CD4-positive, CD25-positive, alpha-beta regulatory T cell (primary cell): ENCODE measurements at regions not wholly inside any gene's neighbourhood (a gene's known extent, or its start where the extent isn't known, plus 50 kb on each side); places are given as distances from the start of the nearest gene placed in this dataset.

Source experiments
- ATAC-seq, 2 donors: fragments of 150-1000 bp; cut with Tn5 transposase; one replicate each; pipeline ENCODE4 v1.10.0; 2021; ENCODE audit warnings: low read depth in 2 of 2, moderate number of reproducible peaks in 2 of 2, moderate library complexity in 1 of 2
- DNase-seq, 3 donors: peaks; one replicate each; pipeline versions ENCODE4 v3.0.0 to v3.0.0-alpha.2; 2012 to 2022; ENCODE audit warnings: mixed read lengths in 1 of 3
- H3K27ac ChIP-seq: one replicate; pipeline ENCODE4 v1.7.0; 2013; ENCODE audit warnings: mild to moderate bottlenecking, low read length; ENCODE audit not compliant: insufficient read depth, poor library complexity, severe bottlenecking
- H3K27me3 ChIP-seq: one replicate; pipeline ENCODE4 v1.7.0; 2013; ENCODE audit warnings: low read length; ENCODE audit not compliant: control insufficient read depth, insufficient read depth
- H3K36me3 ChIP-seq: one replicate; pipeline ENCODE4 v1.7.0; 2013; ENCODE audit warnings: mild to moderate bottlenecking, low read length, moderate library complexity; ENCODE audit not compliant: control insufficient read depth, insufficient read depth
- H3K4me1 ChIP-seq: 2 replicates; pipeline ENCODE4 v1.7.0; 2013; ENCODE audit warnings: mild to moderate bottlenecking, low read length; ENCODE audit not compliant: insufficient read depth, control insufficient read depth, poor library complexity, severe bottlenecking
- H3K4me3 ChIP-seq: one replicate; pipeline ENCODE4 v1.7.0; 2013; ENCODE audit warnings: low read depth, mild to moderate bottlenecking, low read length, moderate library complexity
- H3K9me3 ChIP-seq, 2 experiments: 1 replicate in 1 of 2; 2 replicates in 1 of 2; pipeline ENCODE4 v1.7.0; 2013; ENCODE audit warnings: low read length in 2 of 2, mild to moderate bottlenecking in 1 of 2, moderate library complexity in 1 of 2; ENCODE audit not compliant: control insufficient read depth in 2 of 2
- H3K27ac Mint-ChIP-seq, 3 donors: one replicate each; pipeline ENCODE4 v1.8.0; 2020 to 2022; ENCODE audit warnings: mild to moderate bottlenecking in 3 of 3, mixed read lengths in 3 of 3, moderate library complexity in 2 of 3
- H3K27me3 Mint-ChIP-seq: one replicate; pipeline ENCODE4 v1.8.0; 2022; ENCODE audit warnings: mild to moderate bottlenecking, mixed read lengths
- H3K36me3 Mint-ChIP-seq: one replicate; pipeline ENCODE4 v1.8.0; 2020; ENCODE audit warnings: mixed read lengths
- H3K4me1 Mint-ChIP-seq, 4 donors: one replicate each; pipeline ENCODE4 v1.8.0; 2020 to 2022; ENCODE audit warnings: mixed read lengths in 4 of 4, mild to moderate bottlenecking in 1 of 4
- H3K4me3 Mint-ChIP-seq, 4 donors: one replicate each; pipeline ENCODE4 v1.8.0; 2020 to 2022; ENCODE audit warnings: mild to moderate bottlenecking in 4 of 4, mixed read lengths in 4 of 4, moderate library complexity in 3 of 4
- H3K9me3 Mint-ChIP-seq, 7 donors: one replicate each; pipeline ENCODE4 v1.8.0; 2020 to 2022; ENCODE audit warnings: mixed read lengths in 7 of 7, mild to moderate bottlenecking in 3 of 7, moderate library complexity in 2 of 7

GRCh38 chr16:74169687-74170376 lies 126.8 kb upstream of the PSMD7 start:
- Mint-ChIP-seq H3K36me3 (no peaks in the 10 kb centered on the region), H3K4me1 (no peaks in the 10 kb centered on the region), H3K27ac (no peak overlapping the region), H3K9me3 (peaks cover 0 to 4% (median 0%) of the 10 kb centered on the region in 7 donors), H3K27me3 (no peaks in the 10 kb centered on the region), H3K4me3 (no peak overlapping the region)
- Histone ChIP-seq H3K36me3 (no peaks in the 10 kb centered on the region), H3K27me3 (no peaks in the 10 kb centered on the region), H3K9me3 (no peaks in the 10 kb centered on the region), H3K27ac (no peak overlapping the region), H3K4me1 (no peaks in the 10 kb centered on the region), H3K4me3 (no peak overlapping the region)
- DNase-seq, result no peak
- ATAC-seq, result no peak

- Histone ChIP-seq H3K36me3 (no peaks in the 10 kb centered on the region), H3K9me3 (no peaks in the 10 kb centered on the region), H3K27me3 (no peaks in the 10 kb centered on the region), H3K4me1 (no peaks in the 10 kb centered on the region), H3K4me3 (no peak overlapping the region), H3K27ac (no peak overlapping the region)
- Mint-ChIP-seq H3K36me3 (no peaks in the 10 kb centered on the region), H3K27me3 (peaks cover under 1% of the 10 kb centered on the region), H3K27ac (no peak overlapping the region), H3K4me3 (no peak overlapping the region), H3K9me3 (peaks cover 0 to 4% (median 0%) of the 10 kb centered on the region in 7 donors), H3K4me1 (no peaks in the 10 kb centered on the region)
- ATAC-seq (no peak), DNase-seq (no peak)
Observed at GRCh38 chr16:74169066-74169465, 127.5 kb upstream of the PSMD7 start.

- ATAC-seq (no peak), DNase-seq (no peak)
- Histone ChIP-seq H3K36me3 (no peaks in the 10 kb centered on the region), H3K9me3 (no peaks in the 10 kb centered on the region), H3K27ac (no peak overlapping the region), H3K4me3 (no peak overlapping the region), H3K27me3 (no peaks in the 10 kb centered on the region), H3K4me1 (no peaks in the 10 kb centered on the region)
- no peak overlapping the region for H3K4me3 Mint-ChIP-seq
- H3K27me3 Mint-ChIP-seq, result peaks cover 4% of the 10 kb centered on the region
- no peaks in the 10 kb centered on the region for H3K4me1 Mint-ChIP-seq
- H3K9me3 Mint-ChIP-seq, result peaks cover 0 to 4% (median 0%) of the 10 kb centered on the region in 7 donors
- no peak overlapping the region for H3K27ac Mint-ChIP-seq
- no peaks in the 10 kb centered on the region for H3K36me3 Mint-ChIP-seq
Observed at GRCh38 chr16:74168445-74168844, 128.2 kb upstream of the PSMD7 start.

- Histone ChIP-seq H3K27me3 (no peaks in the 10 kb centered on the region), H3K4me3 (no peak overlapping the region), H3K4me1 (no peaks in the 10 kb centered on the region), H3K36me3 (no peaks in the 10 kb centered on the region), H3K9me3 (no peaks in the 10 kb centered on the region), H3K27ac (no peak overlapping the region)
- DNase-seq, result no peak
- Mint-ChIP-seq H3K27me3 (peaks cover 4% of the 10 kb centered on the region), H3K4me1 (no peaks in the 10 kb centered on the region), H3K4me3 (no peak overlapping the region), H3K27ac (no peak overlapping the region), H3K9me3 (peaks cover 0 to 5% (median 1%) of the 10 kb centered on the region in 7 donors), H3K36me3 (no peaks in the 10 kb centered on the region)
- ATAC-seq, result no peak
Observed at GRCh38 chr16:74166456-74166855, 130.2 kb upstream of the PSMD7 start.

- Mint-ChIP-seq H3K4me1 (no peaks in the 10 kb centered on the region), H3K27me3 (peaks cover 4% of the 10 kb centered on the region), H3K4me3 (no peak overlapping the region), H3K27ac (no peak overlapping the region), H3K36me3 (no peaks in the 10 kb centered on the region), H3K9me3 (peaks cover 0 to 8% (median 4%) of the 10 kb centered on the region in 7 donors)
- Histone ChIP-seq H3K4me3 (no peak overlapping the region), H3K9me3 (no peaks in the 10 kb centered on the region), H3K27me3 (no peaks in the 10 kb centered on the region), H3K27ac (no peak overlapping the region), H3K36me3 (no peaks in the 10 kb centered on the region), H3K4me1 (no peaks in the 10 kb centered on the region)
- no peak for DNase-seq
- ATAC-seq, result no peak
Observed at GRCh38 chr16:74165566-74166080, 131.0 kb upstream of the PSMD7 start.

- peaks cover 0 to 2% of the 10 kb centered on the region in 2 experiments for H3K9me3 ChIP-seq
- Mint-ChIP-seq H3K36me3 (no peaks in the 10 kb centered on the region), H3K9me3 (peaks cover 0 to 11% (median 2%) of the 10 kb centered on the region in 7 donors), H3K4me3 (no peak overlapping the region), H3K4me1 (no peaks in the 10 kb centered on the region), H3K27ac (peak overlapping the region in 1 of 3 donors; percentile 1), H3K27me3 (peaks cover 8% of the 10 kb centered on the region)
- H3K36me3 ChIP-seq, result no peaks in the 10 kb centered on the region
- DNase-seq, result no peak
- ATAC-seq, result no peak
- H3K4me1 ChIP-seq, result no peaks in the 10 kb centered on the region
- no peak overlapping the region for H3K4me3 ChIP-seq
- no peaks in the 10 kb centered on the region for H3K27me3 ChIP-seq
- H3K27ac ChIP-seq, result no peak overlapping the region
Observed at GRCh38 chr16:74160759-74161158, 135.9 kb upstream of the PSMD7 start.

- H3K36me3 ChIP-seq, result no peaks in the 10 kb centered on the region
- no peak overlapping the region for H3K27ac ChIP-seq
- Mint-ChIP-seq H3K9me3 (peaks cover 0 to 15% (median 4%) of the 10 kb centered on the region in 7 donors), H3K27me3 (peaks cover 7% of the 10 kb centered on the region), H3K27ac (no peak overlapping the region), H3K4me1 (no peaks in the 10 kb centered on the region), H3K36me3 (no peaks in the 10 kb centered on the region), H3K4me3 (no peak overlapping the region)
- H3K4me1 ChIP-seq, result no peaks in the 10 kb centered on the region
- H3K27me3 ChIP-seq, result peaks cover 3% of the 10 kb centered on the region
- ATAC-seq (no peak), DNase-seq (no peak)
- peaks cover 0 to 4% of the 10 kb centered on the region in 2 experiments for H3K9me3 ChIP-seq
- H3K4me3 ChIP-seq, result no peak overlapping the region
Observed at GRCh38 chr16:74153773-74154172, 142.8 kb upstream of the PSMD7 start.

GRCh38 chr16:74146643-74147042 lies 150.0 kb upstream of the PSMD7 start:
- no peaks in the 10 kb centered on the region for H3K36me3 Mint-ChIP-seq
- H3K27me3 Mint-ChIP-seq, result no peaks in the 10 kb centered on the region
- Histone ChIP-seq H3K27ac (no peak overlapping the region), H3K4me3 (no peak overlapping the region), H3K9me3 (no peaks in the 10 kb centered on the region), H3K4me1 (no peaks in the 10 kb centered on the region), H3K36me3 (no peaks in the 10 kb centered on the region), H3K27me3 (no peaks in the 10 kb centered on the region)
- no peak overlapping the region for H3K4me3 Mint-ChIP-seq
- no peak for ATAC-seq
- no peak overlapping the region for H3K27ac Mint-ChIP-seq
- DNase-seq, result no peak
- H3K4me1 Mint-ChIP-seq, result no peaks in the 10 kb centered on the region
- H3K9me3 Mint-ChIP-seq, result peaks cover 0 to 7% (median under 1%) of the 10 kb centered on the region in 7 donors
